HFFc6 (cell line): ENCODE measurements at regions not wholly inside any gene's neighbourhood (a gene's known extent, or its start where the extent isn't known, plus 50 kb on each side); places are given as distances from the start of the nearest gene placed in this dataset.

ENCODE experiments used
- DNase-seq: peaks from one replicate; pipeline ENCODE4 v3.0.0-alpha.2; 2018
- H3K27ac Mint-ChIP-seq: 2 replicates; pipeline ENCODE4 v1.8.0; 2020; ENCODE audit warnings: mild to moderate bottlenecking, mixed read lengths
- H3K27me3 Mint-ChIP-seq: 2 replicates; pipeline ENCODE4 v1.8.0; 2021; ENCODE audit warnings: mild to moderate bottlenecking, moderate library complexity, mixed read lengths; ENCODE audit not compliant: insufficient read depth
- H3K36me3 Mint-ChIP-seq: 2 replicates; pipeline ENCODE4 v1.8.0; 2021; ENCODE audit warnings: low read depth, mixed read lengths
- H3K4me1 Mint-ChIP-seq: 2 replicates; pipeline ENCODE4 v1.8.0; 2020; ENCODE audit warnings: low read depth, mixed read lengths
- H3K4me3 Mint-ChIP-seq: 2 replicates; pipeline ENCODE4 v1.8.0; 2020; ENCODE audit warnings: mild to moderate bottlenecking, moderate library complexity, mixed read lengths
- H3K9me3 Mint-ChIP-seq: 2 replicates; pipeline ENCODE4 v1.8.0; 2020; ENCODE audit warnings: mild to moderate bottlenecking, mixed read lengths
- CTCF ChIP-seq: fragments of 200-600 bp; sonication (generic); IDR thresholded peaks from 2 replicates; pipeline ENCODE4 v1.5.0; 2021; ENCODE audit warnings: antibody characterized with exemption, mild to moderate bottlenecking

- Mint-ChIP-seq H3K4me1 (no peaks in the 10 kb centered on the region), H3K27ac (no peak overlapping the region), H3K9me3 (peaks cover 11% of the 10 kb centered on the region), H3K36me3 (0 out of 2 replicates have a peak, but pooled peaks cover 4% of the 10 kb centered on the region), H3K27me3 (no peaks in the 10 kb centered on the region), H3K4me3 (no peak overlapping the region)
- no peak for TF ChIP-seq CTCF
- DNase-seq, result no peak
Measured at GRCh38 chr6:22738194-22738593, 168.8 kb downstream of the HDGFL1 start.

GRCh38 chr6:22747571-22747970, 178.2 kb downstream of the HDGFL1 start:
- peaks cover 13% of the 10 kb centered on the region for H3K9me3 Mint-ChIP-seq
- no peaks in the 10 kb centered on the region for H3K27me3 Mint-ChIP-seq
- no peak overlapping the region for H3K4me3 Mint-ChIP-seq
- no peak for TF ChIP-seq CTCF
- DNase-seq, result no peak
- H3K36me3 Mint-ChIP-seq, result no peaks in the 10 kb centered on the region
- H3K4me1 Mint-ChIP-seq, result no peaks in the 10 kb centered on the region
- H3K27ac Mint-ChIP-seq, result no peak overlapping the region

GRCh38 chr6:22748681-22749080, 179.3 kb downstream of the HDGFL1 start:
- no peak overlapping the region for H3K27ac Mint-ChIP-seq
- no peaks in the 10 kb centered on the region for H3K36me3 Mint-ChIP-seq
- peaks cover 13% of the 10 kb centered on the region for H3K9me3 Mint-ChIP-seq
- no peak for DNase-seq
- no peaks in the 10 kb centered on the region for H3K27me3 Mint-ChIP-seq
- H3K4me1 Mint-ChIP-seq, result no peaks in the 10 kb centered on the region
- TF ChIP-seq CTCF, result no peak
- H3K4me3 Mint-ChIP-seq, result no peak overlapping the region

- Mint-ChIP-seq H3K9me3 (peaks cover 13% of the 10 kb centered on the region), H3K27me3 (no peaks in the 10 kb centered on the region), H3K4me3 (no peak overlapping the region), H3K36me3 (no peaks in the 10 kb centered on the region), H3K27ac (no peak overlapping the region), H3K4me1 (no peaks in the 10 kb centered on the region)
- no peak for TF ChIP-seq CTCF
- no peak for DNase-seq
Measured at GRCh38 chr6:22749696-22750095, 180.3 kb downstream of the HDGFL1 start.

GRCh38 chr6:22751223-22751622, 181.9 kb downstream of the HDGFL1 start:
- Mint-ChIP-seq H3K36me3 (no peaks in the 10 kb centered on the region), H3K9me3 (peaks cover 5% of the 10 kb centered on the region), H3K27ac (no peak overlapping the region), H3K27me3 (no peaks in the 10 kb centered on the region), H3K4me3 (no peak overlapping the region), H3K4me1 (no peaks in the 10 kb centered on the region)
- no peak for TF ChIP-seq CTCF
- DNase-seq, result no peak

GRCh38 chr6:22752522-22752921, 183.2 kb downstream of the HDGFL1 start:
- H3K9me3 Mint-ChIP-seq, result peaks cover 5% of the 10 kb centered on the region
- H3K36me3 Mint-ChIP-seq, result no peaks in the 10 kb centered on the region
- no peaks in the 10 kb centered on the region for H3K27me3 Mint-ChIP-seq
- H3K4me1 Mint-ChIP-seq, result no peaks in the 10 kb centered on the region
- no peak overlapping the region for H3K4me3 Mint-ChIP-seq
- no peak for TF ChIP-seq CTCF
- no peak for DNase-seq
- no peak overlapping the region for H3K27ac Mint-ChIP-seq
